NCI-H146 treated with DMSO at 0.1 percent for 48 hours (cell line): ENCODE measurements at regions not wholly inside any gene's neighbourhood (a gene's known extent, or its start where the extent isn't known, plus 50 kb on each side); places are given as distances from the start of the nearest gene placed in this dataset.
"Not testable (repeated sequence)": the region's sequence is repeated elsewhere in the genome, so short reads cannot be mapped to it uniquely, and the experiment has no call there.

Experiments
- DNase-seq: peaks from one replicate; lab custom pipeline; 2025; ENCODE audit not compliant: unreplicated experiment; lab: John Stamatoyannopoulos, UW

DNA sequence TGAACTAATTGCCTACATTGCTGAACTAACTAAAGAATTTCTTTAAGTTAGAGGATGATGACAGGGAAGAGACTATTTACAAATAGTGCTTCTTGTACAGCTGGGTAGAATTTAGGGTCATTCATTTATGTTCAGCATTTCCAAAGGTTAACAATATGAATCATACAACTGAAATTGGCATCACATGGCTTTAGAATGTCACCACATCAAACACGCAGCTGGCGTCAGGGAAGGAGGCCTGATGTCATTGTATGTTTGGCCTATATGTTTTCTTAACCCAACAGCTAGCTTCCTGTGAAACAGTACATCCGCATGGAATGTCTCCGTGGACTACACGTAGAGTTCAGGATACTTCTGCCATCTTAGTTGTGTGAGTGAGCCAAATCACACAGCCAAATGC lies 99.0 kb upstream of the TNFSF11 start:
- no peak for DNase-seq

DNA sequence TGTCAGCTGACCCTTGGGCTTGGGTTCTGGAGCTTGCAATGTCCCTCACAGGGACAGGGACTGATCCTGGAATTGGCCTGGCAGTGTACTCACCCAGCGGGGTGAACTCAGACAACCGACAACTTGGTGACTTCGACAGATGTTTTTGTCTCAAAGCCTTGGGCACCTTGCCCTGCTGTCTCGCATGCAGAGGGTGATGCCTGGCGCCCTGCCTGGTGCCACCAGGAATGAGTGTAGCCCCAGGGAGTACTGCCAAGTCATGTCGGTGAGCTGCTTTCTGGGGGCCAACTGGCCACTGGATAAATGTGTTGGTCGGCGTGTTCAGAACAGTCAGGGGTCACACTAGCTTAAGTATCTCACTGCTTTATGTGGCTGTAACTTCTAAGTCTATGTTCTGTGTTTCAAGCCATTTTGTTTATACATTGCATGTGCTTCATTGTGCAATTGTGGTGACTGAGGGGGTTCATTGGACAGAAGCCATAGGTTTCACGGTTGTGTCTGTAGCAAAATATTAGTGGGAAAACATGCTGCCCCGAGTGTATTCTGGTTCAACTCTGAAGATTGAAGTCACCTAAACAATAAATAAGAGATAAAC lies 96.3 kb upstream of the TNFSF11 start:
- no peak for DNase-seq

DNA sequence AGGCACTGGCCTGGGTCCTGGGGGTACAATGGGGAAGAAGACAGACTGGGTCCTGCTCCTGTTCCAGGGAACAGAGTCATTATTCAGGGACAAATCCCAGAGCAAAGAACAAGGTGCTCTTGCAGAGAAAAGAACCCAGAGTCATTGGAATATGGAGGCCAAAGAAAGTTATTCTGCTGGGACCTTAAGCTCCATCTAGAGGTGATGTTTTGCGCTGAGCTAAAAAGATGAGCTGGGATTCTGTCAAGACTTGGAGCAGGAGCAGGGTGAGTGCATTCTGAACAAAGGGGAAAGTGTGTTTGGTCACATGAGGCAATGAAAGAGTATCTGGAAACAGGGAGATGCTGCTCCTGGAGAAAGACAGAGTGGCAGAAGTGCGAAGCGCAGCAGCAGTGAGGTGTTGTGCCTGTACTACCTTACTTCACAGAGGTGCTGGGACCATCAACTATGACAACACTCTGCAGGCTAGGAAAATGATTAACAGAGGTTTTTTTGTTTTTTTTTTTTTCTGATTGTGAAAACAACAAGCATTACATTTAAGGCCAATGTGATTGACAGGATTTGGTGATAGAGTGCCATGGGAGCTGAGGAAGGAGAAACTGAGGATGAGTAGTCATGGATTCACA lies 95.3 kb upstream of the TNFSF11 start:
- peak; percentile 17 for DNase-seq

DNA sequence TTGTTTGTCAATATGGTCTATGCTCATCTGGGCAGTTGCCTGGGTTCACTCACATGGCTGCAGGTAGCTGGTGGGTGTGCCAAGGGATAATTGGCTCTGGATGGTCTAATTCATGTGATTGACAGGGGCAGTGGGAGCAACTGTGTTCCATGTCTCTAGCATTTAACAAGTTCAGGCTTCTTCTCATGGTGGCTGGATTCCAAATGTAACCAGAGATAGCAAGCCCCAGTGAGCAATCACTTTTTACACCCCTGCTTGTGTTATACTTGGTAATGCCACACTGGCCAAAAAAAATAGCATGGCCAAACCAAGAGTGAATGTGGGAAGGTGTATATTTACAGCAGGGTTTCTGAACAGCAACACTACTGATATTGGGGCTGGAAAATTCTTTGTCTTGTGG lies 89.6 kb upstream of the TNFSF11 start:
- DNase-seq = no peak

DNA sequence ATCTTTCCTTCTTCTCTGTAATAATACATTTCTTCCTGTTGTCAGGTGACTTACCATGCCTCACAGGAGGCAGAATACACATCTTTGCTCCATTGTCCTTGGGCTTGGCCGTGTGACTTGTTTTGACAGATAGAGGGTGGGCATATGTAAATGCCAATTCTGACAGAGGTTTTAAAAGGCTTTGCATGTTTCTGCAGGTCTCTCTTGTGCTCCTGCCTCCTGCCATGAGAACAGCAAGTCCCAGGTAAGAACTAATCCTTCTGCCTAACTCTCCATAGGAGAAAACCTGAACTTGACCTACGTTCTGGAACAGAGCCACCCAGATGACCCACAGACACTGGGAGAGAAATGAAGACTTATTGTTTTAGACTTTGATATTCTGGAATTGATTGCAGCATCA lies 88.7 kb upstream of the TNFSF11 start:
- no peak for DNase-seq

DNA sequence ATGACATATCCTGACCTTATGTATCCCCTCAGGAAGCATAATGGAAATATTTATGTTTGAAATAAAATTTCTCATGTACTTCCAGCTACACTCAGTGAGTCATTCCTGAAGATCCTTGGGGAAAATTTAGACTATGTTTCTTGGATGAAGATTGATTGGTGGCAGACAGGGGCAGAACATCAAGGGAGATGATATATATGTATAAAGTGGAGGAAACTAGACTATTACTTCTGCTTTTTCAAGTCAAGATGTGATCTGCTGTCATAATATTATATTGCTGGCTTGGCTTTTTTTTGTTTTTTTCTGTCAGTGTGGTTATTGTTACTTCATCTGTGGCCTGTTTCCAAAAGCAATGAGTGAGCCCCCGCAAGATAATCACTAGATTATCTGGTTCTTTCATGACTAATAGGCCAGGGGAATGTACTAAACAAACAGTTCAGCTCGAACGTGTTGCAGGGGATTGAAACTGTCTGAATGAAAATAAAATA lies 87.2 kb upstream of the TNFSF11 start:
- no peak for DNase-seq

DNA sequence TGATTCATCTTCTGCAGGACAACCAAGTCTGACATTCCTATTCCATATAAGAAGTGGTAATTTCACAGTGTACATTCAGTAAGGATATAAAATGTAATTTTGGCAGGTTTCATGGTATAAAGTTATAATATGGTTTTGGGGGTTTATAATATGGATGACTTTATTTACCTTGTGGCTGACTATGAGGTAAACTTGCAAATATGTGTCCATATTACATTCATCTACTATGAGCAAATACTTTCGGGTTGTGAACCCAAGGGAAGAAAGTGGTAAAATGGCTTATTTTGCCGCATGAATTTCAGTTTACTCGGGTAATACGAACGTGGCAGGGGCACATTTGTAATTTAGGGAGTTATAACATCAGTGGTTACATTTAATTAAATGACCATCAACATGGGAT lies 86.7 kb upstream of the TNFSF11 start:
- no peak for DNase-seq

DNA sequence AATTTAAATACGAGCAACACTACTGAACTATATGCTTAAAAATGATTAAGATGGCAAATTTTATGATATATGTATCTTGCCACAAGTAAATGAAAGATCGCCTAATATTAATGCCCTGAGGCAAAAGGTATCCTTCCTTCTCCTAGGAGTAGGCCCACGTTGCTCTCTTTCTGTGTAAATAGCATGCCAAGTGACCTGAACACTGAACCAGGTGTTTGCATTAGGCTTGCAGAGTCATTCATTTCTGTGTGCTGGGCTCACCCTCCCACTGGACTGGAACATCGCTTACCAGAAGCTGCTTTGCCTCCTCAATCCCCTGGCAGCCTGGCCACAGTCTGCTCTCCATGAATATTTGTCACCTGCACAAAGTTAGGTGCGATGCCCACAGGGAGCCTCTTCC lies 83.3 kb upstream of the TNFSF11 start:
- DNase-seq = no peak

DNA sequence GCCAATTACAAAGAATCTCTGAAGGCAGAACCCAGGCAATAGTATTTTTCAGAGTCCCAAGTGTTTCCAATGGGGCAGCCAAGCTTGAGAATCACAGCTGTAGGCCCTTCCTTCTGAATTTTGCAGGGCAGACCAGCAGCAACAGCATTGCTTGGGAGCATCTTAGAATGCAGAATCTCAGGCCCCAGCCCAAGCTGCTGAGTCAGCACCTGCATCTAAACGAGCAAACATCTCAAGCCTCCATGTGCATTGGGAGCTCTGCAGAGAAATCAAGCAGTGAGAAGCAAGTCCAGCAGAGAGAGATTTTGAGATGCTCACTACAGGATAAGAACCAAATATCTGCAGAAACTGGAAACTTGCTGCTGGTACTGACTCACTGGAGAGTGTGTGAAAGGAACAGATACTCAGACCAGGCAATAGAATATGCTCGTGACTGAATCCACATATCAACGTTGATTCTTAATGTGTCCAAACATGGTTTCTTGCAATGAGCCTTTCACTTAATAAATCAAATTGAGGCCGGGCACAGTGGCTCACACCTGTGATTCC lies 81.5 kb upstream of the TNFSF11 start:
- no peak for DNase-seq

DNA sequence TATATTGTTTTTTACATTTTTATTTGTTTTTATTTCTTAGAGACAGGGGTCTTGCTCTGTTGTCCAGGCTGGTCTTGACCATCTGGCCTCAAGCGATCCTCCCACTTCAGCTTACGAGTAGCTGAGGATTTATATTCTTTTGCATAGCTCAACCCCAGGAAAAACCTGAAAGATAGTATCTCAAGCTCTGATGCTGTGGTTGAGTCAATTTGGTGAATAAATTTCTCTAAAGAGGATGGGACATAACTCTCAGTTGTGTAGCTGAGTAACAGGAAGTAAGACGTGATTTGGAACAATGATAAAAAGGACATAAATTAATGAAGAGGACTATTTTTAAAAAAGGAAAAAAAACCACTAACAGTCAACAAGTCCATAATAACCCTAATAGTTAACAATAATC lies 79.8 kb upstream of the TNFSF11 start:
- DNase-seq = no peak

DNA sequence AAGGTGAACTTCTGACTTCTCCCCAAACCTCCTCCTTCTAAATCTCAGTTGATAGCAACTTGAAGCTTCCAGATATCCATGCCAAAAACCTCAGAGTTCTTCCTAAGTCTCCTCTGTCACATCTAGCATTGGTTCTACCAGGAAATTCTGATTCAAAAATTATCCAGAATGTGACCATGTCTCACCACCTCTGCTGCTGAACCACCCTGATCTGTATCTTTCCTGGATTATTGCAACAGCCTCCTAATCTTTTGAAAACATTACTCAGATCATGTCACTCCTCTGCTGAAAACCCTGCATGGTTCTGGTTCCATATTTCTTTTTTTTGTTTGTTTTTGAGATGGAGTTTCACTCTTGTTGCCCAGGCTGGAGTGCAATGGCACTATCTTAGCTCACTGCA lies 78.7 kb upstream of the TNFSF11 start:
- DNase-seq = no peak

DNA sequence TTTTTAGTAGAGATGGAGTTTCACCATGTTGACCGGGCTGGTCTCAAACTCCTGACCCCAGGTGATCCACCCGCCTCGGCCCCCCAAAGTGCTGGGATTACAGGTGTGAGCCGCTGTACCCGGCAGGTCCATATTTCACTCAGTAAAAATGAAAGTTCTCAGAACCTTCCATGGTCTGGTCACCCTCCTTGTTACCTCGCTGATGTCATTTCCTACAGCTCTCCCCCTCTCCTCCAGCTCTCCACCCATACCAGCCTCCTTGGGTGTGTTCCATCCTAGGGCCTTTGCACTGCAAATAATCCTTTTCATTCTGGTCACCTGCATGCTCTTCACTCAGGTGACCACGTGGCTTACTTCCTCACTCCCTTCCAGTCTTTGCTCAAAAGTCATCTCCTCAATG lies 78.2 kb upstream of the TNFSF11 start:
- DNase-seq = no peak

DNA sequence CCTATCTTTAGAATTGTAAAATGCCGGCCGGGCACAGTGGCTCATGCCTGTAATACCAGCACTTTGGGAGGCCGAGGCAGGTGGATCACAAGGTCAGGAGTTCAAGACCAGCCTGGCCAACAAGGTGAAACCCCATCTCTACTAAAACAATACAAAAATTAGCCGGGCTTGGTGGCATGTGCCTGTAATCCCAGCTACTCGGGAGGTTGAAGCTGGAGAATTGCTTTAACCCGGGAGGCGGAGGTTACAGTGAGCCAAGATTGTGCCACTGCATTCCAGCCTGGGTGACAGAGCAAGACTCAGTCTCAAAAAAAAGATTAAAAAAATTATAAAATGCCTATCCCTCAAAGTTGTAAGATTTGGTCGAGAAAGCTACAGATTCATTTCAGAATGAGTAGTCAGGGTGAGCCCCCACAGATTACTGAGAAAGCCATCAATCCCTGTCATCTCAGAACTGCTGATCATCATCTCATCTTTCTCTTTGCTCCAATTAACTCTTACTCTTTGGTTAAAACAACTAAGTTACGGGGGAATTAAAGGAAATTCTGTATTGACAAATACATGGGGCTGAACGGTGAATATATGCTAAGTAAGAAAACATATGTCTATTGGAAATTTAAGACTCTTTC lies 76.9 kb upstream of the TNFSF11 start:
- DNase-seq = not testable (repeated sequence)

DNA sequence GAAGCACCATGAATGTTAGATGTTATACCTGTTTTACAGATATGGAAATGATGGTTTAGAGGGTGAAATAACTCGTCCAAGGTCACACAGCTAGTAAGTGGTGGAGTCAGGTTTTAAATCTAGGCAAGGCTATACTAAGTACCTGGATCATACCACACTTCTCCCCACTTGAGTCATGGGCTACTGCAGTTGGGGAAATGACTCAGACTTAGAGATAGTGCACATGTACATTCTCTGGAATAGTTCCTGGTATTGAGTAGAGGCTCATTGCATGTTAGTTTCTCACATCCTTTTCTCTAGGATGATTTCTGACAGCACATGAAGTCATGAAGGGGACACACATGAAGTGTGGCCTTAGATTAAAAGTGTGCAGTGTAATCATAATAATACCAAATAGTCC lies 76.2 kb upstream of the TNFSF11 start:
- DNase-seq = no peak

DNA sequence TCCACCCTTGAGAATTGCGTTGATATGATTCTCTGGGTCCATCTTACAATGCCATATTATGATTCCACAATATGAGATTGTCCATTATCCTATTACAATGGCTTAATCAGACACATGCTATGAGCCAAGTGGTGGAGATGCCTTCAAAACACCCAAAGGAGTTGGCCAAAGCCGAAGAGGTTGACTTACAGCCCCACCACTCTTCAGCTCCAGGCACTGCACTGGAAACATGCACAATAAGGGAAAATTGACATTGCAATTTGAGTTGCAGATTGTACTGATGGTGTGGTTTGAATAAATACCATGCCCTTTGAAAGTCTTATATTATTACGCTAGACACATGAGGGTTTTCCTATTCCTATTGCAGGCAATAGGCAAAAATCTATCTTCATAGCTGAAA lies 75.4 kb upstream of the TNFSF11 start:
- no peak for DNase-seq
